Right cardiac atrium (tissue), 5 donors: ENCODE measurements at regions not wholly inside any gene's neighbourhood (a gene's known extent, or its start where the extent isn't known, plus 50 kb on each side); places are given as distances from the start of the nearest gene placed in this dataset.
"Not testable (repeated sequence)": the region's sequence is repeated elsewhere in the genome, so short reads cannot be mapped to it uniquely, and the experiment has no call there.

Experiments used
- ATAC-seq, 2 donors: fragments of 200-7000 bp; cut with Tn5 transposase; one replicate each; pipeline versions ENCODE4 v1.8.0 to v1.9.1; 2020; ENCODE audit warnings: moderate library complexity in 2 of 2, mild to moderate bottlenecking in 1 of 2
- DNase-seq, 3 donors: peaks; one replicate each; pipeline ENCODE4 v3.0.0-alpha.2; 2020
- H3K27ac ChIP-seq: one replicate; pipeline ENCODE4 v1.5.1; 2013; ENCODE audit warnings: mild to moderate bottlenecking, low read length, control low read depth, moderate library complexity
- H3K27me3 ChIP-seq: one replicate; pipeline ENCODE4 v1.6.1; 2013; ENCODE audit not compliant: control insufficient read depth, insufficient read depth
- H3K4me1 ChIP-seq: one replicate; pipeline ENCODE4 v1.6.1; 2013; ENCODE audit warnings: low read length; ENCODE audit not compliant: control insufficient read depth, insufficient read depth
- H3K4me3 ChIP-seq: one replicate; pipeline ENCODE4 v1.5.1; 2013; ENCODE audit warnings: low read length, control low read depth
- H3K9me3 ChIP-seq: one replicate; pipeline ENCODE4 v1.6.1; 2013; ENCODE audit warnings: low read length; ENCODE audit not compliant: control insufficient read depth
- WGBS: extraction: QIAGEN DNeasy Blood & Tissue Kit; methylation state at CpG from one replicate; pipeline ENCODE4 v1.1.7; 2013; 5-methylcytosine and 5-hydroxymethylcytosine counted together
- intact Hi-C, 4 donors: fragments of 100-400 bp; cut with DNase I; formaldehyde crosslinking; loops; one replicate each; pipeline versions ENCODE4 v1.11.0 to v1.14.0; 2022 to 2023
- donor health status: healthy with polysubstance abuse.
- donor health status: DM: no; HTN: yes; CAD: no.
- donor health status: DM: no; HTN: no; CAD: no.
- donor health status: DM: no; HTN: yes; CAD: no; lungs with severe emphysema.
- donor health status: DM: yes; HTN: yes; CAD: no.

GRCh38 chr2:242045596-242046144 lies 176.1 kb downstream of the RTP5 start:
- H3K27ac ChIP-seq, H3K9me3 ChIP-seq, ATAC-seq, DNase-seq, H3K4me3 ChIP-seq, intact Hi-C loops, H3K27me3 ChIP-seq, H3K4me1 ChIP-seq: not testable (repeated sequence)
- WGBS = 96% methylated on average over 25 of the region's 25 CpGs

GRCh38 chr2:242046206-242046826 lies 176.8 kb downstream of the RTP5 start:
- no peaks in the 10 kb centered on the region for H3K4me1 ChIP-seq
- no peak for ATAC-seq
- H3K9me3 ChIP-seq = no peaks in the 10 kb centered on the region
- intact Hi-C loops = no loop called here
- no peaks in the 10 kb centered on the region for H3K27me3 ChIP-seq
- DNase-seq = no peak
- WGBS = 80% methylated on average over 38 of the region's 38 CpGs
- H3K4me3 ChIP-seq = no peak overlapping the region
- H3K27ac ChIP-seq = no peak overlapping the region

- Histone ChIP-seq H3K4me1 (no peaks in the 10 kb centered on the region), H3K27me3 (no peaks in the 10 kb centered on the region), H3K27ac (no peak overlapping the region), H3K4me3 (no peak overlapping the region), H3K9me3 (no peaks in the 10 kb centered on the region)
- 91% methylated on average over 12 of the region's 12 CpGs for WGBS
- intact Hi-C loops = no loop called here
- DNase-seq = no peak
- ATAC-seq = no peak
Measured at GRCh38 chr2:242047963-242048362, 178.4 kb downstream of the RTP5 start.

- H3K9me3 ChIP-seq = no peaks in the 10 kb centered on the region
- intact Hi-C loops = no loop called here
- 89% methylated on average over 2 of the region's 2 CpGs for WGBS
- H3K4me1 ChIP-seq = no peaks in the 10 kb centered on the region
- H3K4me3 ChIP-seq = no peak overlapping the region
- no peak for DNase-seq
- H3K27me3 ChIP-seq = no peaks in the 10 kb centered on the region
- H3K27ac ChIP-seq = no peak overlapping the region
- ATAC-seq = no peak
Measured at GRCh38 chr2:242048479-242048878, 178.9 kb downstream of the RTP5 start.

GRCh38 chr2:242049492-242049891 lies 180.0 kb downstream of the RTP5 start:
- DNase-seq, intact Hi-C loops, H3K9me3 ChIP-seq, ATAC-seq, H3K4me3 ChIP-seq, H3K4me1 ChIP-seq, H3K27ac ChIP-seq, H3K27me3 ChIP-seq: not testable (repeated sequence)
- WGBS = 91% methylated on average over 7 of the region's 7 CpGs

GRCh38 chr2:242051463-242051862 lies 181.9 kb downstream of the RTP5 start:
- 55% methylated on average over 1 of the region's 1 CpG for WGBS
- no peaks in the 10 kb centered on the region for H3K9me3 ChIP-seq
- no peaks in the 10 kb centered on the region for H3K4me1 ChIP-seq
- no peaks in the 10 kb centered on the region for H3K27me3 ChIP-seq
- no peak overlapping the region for H3K27ac ChIP-seq
- DNase-seq = no peak
- H3K4me3 ChIP-seq = no peak overlapping the region
- no peak for ATAC-seq
- intact Hi-C loops = no loop called here

- no peak for DNase-seq
- Histone ChIP-seq H3K9me3 (no peaks in the 10 kb centered on the region), H3K27ac (no peak overlapping the region), H3K4me1 (no peaks in the 10 kb centered on the region), H3K27me3 (no peaks in the 10 kb centered on the region), H3K4me3 (no peak overlapping the region)
- ATAC-seq = no peak
- intact Hi-C loops = no loop called here
- WGBS = 83% methylated on average over 10 of the region's 10 CpGs
Measured at GRCh38 chr2:242052421-242052820, 182.9 kb downstream of the RTP5 start.

GRCh38 chr2:242053921-242054320 lies 184.4 kb downstream of the RTP5 start:
- intact Hi-C loops = no loop called here
- DNase-seq (no peak), ATAC-seq (no peak)
- 82% methylated on average over 12 of the region's 12 CpGs for WGBS
- H3K27me3 ChIP-seq = no peaks in the 10 kb centered on the region
- H3K4me3 ChIP-seq = no peak overlapping the region
- H3K9me3 ChIP-seq = no peaks in the 10 kb centered on the region
- no peak overlapping the region for H3K27ac ChIP-seq
- no peaks in the 10 kb centered on the region for H3K4me1 ChIP-seq

- intact Hi-C loops = no loop called here
- Histone ChIP-seq H3K27me3 (no peaks in the 10 kb centered on the region), H3K4me3 (no peak overlapping the region), H3K4me1 (no peaks in the 10 kb centered on the region), H3K9me3 (no peaks in the 10 kb centered on the region), H3K27ac (no peak overlapping the region)
- DNase-seq (no peak), ATAC-seq (no peak)
- 83% methylated on average over 6 of the region's 6 CpGs for WGBS
Measured at GRCh38 chr2:242054406-242054805, 184.9 kb downstream of the RTP5 start.

GRCh38 chr2:242054881-242055801 lies 185.6 kb downstream of the RTP5 start:
- H3K9me3 ChIP-seq = no peaks in the 10 kb centered on the region
- H3K27ac ChIP-seq = no peak overlapping the region
- WGBS = 84% methylated on average over 39 of the region's 39 CpGs
- no peak for DNase-seq
- peak in 1 of 2 donors; percentile 23 for ATAC-seq
- no peak overlapping the region for H3K4me3 ChIP-seq
- H3K27me3 ChIP-seq = no peaks in the 10 kb centered on the region
- no peaks in the 10 kb centered on the region for H3K4me1 ChIP-seq
- intact Hi-C loops = no loop called here

GRCh38 chr2:242056026-242056425 lies 186.5 kb downstream of the RTP5 start:
- Histone ChIP-seq H3K27me3 (no peaks in the 10 kb centered on the region), H3K27ac (no peak overlapping the region), H3K4me1 (no peaks in the 10 kb centered on the region), H3K9me3 (no peaks in the 10 kb centered on the region), H3K4me3 (no peak overlapping the region)
- DNase-seq = no peak
- no peak for ATAC-seq
- 80% methylated on average over 10 of the region's 10 CpGs for WGBS
- intact Hi-C loops = no loop called here
